GM12872 (cell line): ENCODE measurements at regions not wholly inside any gene's neighbourhood (a gene's known extent, or its start where the extent isn't known, plus 50 kb on each side); places are given as distances from the start of the nearest gene placed in this dataset.

Source experiments
- CTCF ChIP-seq: IDR thresholded peaks from 3 replicates; pipeline ENCODE4 v1.5.1; 2011; ENCODE audit warnings: low read depth, mild to moderate bottlenecking, low read length, moderate library complexity; ENCODE audit not compliant: insufficient read depth

GRCh38 chr3:110006913-110007312 lies 669.6 kb upstream of the DPPA4 start:
- TF ChIP-seq CTCF, result no peak

DNA sequence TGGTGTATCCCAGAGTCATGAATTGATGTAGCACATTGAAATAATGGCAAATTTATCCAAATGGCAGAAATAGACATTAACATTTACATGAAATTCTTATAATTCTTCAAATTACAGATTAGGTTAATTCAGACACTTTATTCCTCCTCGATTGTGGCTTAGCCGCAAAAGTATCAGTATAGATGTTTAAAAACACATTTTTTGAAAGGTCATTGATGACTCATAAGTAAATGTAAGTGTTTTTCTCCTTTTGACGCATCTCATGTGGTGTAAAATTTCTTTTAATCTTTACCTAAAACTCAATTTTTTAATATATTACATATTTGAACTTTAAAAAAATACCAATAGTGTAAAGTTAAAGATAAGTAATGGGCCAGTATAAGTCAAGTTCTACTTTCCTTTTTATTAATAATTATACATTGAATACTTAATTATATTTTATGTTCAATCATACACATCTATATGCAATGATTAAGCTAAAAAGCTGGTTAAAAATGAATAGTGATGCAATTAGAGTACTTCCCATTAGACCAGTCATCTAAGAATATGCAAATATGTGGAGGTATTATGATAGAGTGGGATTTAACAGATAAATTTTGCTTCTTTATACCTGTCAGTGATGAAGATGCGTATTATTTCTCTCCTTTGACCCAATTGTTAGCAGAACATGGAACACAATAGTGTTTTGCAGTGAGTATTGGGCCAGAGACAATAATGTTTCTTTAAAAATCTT lies 678.1 kb upstream of the DPPA4 start:
- TF ChIP-seq CTCF, result no peak

- no peak for TF ChIP-seq CTCF
These were observed 679.0 kb upstream of the DPPA4 start for GRCh38 chr3:110016235-110016815.

DNA sequence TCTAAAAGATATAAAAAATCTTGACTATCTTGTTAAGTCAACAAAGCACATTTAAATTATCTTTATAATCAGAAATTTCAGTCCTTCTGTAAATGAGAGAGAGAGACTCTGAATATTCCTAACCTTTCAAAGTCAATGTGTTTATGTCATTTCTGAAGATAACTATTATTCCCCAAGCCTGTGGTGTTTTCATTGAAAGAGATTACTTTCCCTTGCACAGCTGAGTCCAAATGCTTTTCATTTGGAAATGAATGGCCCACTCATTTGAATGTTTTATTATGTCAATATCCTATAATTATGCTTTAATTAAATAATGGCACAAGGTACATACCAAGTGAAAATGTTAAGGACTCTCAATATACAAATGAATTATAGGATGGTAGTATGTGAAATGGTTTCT lies 680.0 kb upstream of the DPPA4 start:
- no peak for TF ChIP-seq CTCF

DNA sequence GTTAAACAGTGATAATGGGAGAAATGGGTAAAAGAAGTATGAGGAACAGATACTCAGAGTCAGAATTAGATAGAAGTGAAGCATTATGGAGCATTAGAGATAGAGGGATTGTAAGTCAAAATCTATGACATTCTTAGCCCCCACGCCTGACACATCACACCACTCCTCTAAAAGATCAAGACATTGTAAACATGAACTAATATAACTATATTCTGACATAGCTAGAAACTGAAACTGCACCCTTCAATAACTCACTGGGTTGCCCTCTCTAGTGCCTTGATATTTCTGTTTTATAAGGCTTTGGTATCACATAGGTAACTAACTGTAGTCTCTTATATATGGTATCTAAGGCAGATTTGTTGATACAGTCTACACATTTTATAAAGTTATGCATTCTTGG lies 684.3 kb upstream of the DPPA4 start:
- no peak for TF ChIP-seq CTCF

- no peak for TF ChIP-seq CTCF
These were observed 689.1 kb upstream of the DPPA4 start for GRCh38 chr3:110026421-110026820.

DNA sequence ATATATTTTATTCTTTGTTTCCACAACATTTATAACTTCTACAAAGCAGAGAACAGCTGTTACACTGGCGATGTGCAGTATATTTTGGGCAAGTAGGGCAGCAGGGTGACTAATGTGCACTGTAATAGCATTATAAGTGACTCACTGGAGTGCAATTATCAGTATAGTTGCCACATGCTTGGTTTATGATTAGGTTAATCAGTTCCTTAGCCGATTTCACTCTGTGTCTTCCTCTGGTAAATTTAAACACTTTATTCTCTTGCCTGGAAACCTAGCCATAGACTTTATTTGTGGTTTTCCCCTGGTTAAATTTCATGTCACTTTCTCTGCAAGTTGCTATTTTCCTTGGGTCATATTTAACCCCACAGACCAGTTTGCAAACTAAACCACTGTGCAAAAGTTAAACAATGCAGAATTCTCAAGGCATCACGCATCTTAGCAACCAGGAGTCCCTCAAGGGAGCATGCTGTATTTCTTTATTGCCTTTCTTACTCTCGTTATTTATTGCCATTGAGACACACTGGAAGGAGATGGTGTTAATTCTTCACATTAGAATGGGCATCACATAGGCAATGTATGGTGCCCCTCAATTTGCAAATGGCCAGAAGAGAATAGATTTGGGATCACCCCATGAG lies 690.2 kb upstream of the DPPA4 start:
- TF ChIP-seq CTCF, result no peak
